ENCODE measurements at regions not wholly inside any gene's neighbourhood (a gene's known extent, or its start where the extent isn't known, plus 50 kb on each side); places are given as distances from the start of the nearest gene placed in this dataset.
"Not testable (repeated sequence)": the region's sequence is repeated elsewhere in the genome, so short reads cannot be mapped to it uniquely, and the experiment has no call there.

- no peak for DNase-seq (ENCODE audit: low read depth, low spot score)
- in situ Hi-C loops (cut with HindIII; ENCODE audit: low pct_unique_long_range_greater_than_20kb, low sequenced_read_pairs): no loop called here
Observed at GRCh38 chr4:183807420-183808096, 97.5 kb upstream of the STOX2 start.

GRCh38 chr4:183808097-183808456 is 97.0 kb upstream of the STOX2 start:
- in situ Hi-C loops (cut with HindIII; ENCODE audit: low pct_unique_long_range_greater_than_20kb, low sequenced_read_pairs): no loop called here
- DNase-seq (ENCODE audit: low read depth, low spot score): no peak

- peak; percentile 26 for DNase-seq (ENCODE audit: low read depth, low spot score)
- in situ Hi-C loops (cut with HindIII; ENCODE audit: low pct_unique_long_range_greater_than_20kb, low sequenced_read_pairs): no loop called here
Observed at GRCh38 chr4:183812567-183812966, 92.5 kb upstream of the STOX2 start.

DNA sequence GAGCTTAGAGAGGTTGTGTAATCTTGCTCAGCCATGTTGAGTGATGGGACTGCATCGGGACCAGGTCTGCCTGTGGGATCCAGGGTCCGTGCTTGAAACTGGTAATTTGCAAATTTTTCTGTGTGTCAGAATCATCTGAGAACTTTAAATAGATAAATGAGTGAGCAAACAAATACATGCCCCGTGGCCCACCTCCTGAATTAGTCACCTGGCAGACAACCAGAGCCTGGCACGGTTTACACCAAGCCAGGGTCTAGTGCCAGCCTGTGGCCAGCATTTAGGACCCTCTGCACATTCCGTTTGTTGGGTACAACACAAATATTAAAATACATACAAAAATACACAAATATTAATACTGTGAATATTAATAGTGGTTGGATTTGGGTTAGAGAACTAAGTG is 90.6 kb upstream of the STOX2 start:
- no peak for DNase-seq (ENCODE audit: low read depth, low spot score)
- in situ Hi-C loops (cut with HindIII; ENCODE audit: low pct_unique_long_range_greater_than_20kb, low sequenced_read_pairs): no loop called here

DNA sequence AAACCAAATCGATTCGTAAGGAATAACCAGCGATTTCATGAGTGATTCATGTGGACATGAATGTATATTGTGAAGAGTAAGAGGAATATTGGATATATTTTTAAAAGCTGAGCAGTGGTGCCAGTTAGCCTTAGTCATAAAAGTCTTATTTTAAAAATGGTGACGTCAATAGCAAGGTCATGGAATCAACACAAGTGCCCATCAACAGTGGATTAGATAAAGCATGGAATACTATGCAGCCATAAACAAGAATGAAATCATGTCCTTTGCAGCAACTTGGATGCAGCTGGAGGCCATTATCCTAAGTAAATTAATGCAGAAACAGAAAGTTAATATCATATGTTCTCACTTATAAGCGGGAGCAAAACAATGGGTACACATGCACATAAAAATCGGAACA is 89.0 kb upstream of the STOX2 start:
- DNase-seq (ENCODE audit: low read depth, low spot score): no peak
- in situ Hi-C loops (cut with HindIII; ENCODE audit: low pct_unique_long_range_greater_than_20kb, low sequenced_read_pairs): no loop called here

DNA sequence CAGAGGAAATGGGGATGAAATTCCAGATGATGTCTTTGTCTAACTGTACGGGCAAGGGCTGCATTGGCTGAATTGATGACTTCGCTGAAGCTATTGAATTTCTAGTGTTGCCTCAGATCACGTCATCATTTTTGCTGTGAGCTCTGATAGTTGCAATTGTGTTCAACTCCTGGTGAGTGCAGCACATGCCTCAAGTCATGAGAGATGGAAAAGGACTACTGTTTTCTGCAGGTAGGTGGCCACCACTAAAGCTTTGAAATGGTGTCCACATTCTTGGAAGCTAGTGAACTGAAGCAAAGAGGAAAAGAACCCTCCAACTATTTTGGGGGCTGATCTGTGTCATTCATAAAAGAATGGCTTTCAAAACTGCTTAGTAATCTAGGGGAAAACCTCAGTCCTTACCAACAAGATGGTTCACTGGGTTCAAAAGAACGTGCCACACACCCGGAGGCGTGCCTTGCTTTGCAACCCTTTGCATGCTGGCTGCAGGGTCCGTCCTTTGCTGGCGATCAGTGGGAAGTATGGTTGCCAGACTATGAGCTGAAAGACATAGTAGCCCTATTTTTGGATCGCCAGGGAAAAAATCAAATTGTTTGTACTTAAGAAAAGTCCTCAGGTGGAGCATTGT is 88.1 kb upstream of the STOX2 start:
- DNase-seq (ENCODE audit: low read depth, low spot score): no peak
- in situ Hi-C loops (cut with HindIII; ENCODE audit: low pct_unique_long_range_greater_than_20kb, low sequenced_read_pairs): no loop called here

- in situ Hi-C loops (cut with HindIII; ENCODE audit: low pct_unique_long_range_greater_than_20kb, low sequenced_read_pairs); DNase-seq (ENCODE audit: low read depth, low spot score): not testable (repeated sequence)
Observed at GRCh38 chr4:183818591-183818990, 86.5 kb upstream of the STOX2 start.

GRCh38 chr4:183821076-183821853 is 83.8 kb upstream of the STOX2 start:
- DNase-seq (ENCODE audit: low read depth, low spot score): no peak
- in situ Hi-C loops (cut with HindIII; ENCODE audit: low pct_unique_long_range_greater_than_20kb, low sequenced_read_pairs): no loop called here

GRCh38 chr4:183823434-183823833 is 81.7 kb upstream of the STOX2 start:
- DNase-seq (ENCODE audit: low read depth, low spot score): no peak
- in situ Hi-C loops (cut with HindIII; ENCODE audit: low pct_unique_long_range_greater_than_20kb, low sequenced_read_pairs): no loop called here

GRCh38 chr4:183825346-183825745 is 79.8 kb upstream of the STOX2 start:
- no peak for DNase-seq (ENCODE audit: low read depth, low spot score)
- in situ Hi-C loops (cut with HindIII; ENCODE audit: low pct_unique_long_range_greater_than_20kb, low sequenced_read_pairs): no loop called here

- in situ Hi-C loops (cut with HindIII; ENCODE audit: low pct_unique_long_range_greater_than_20kb, low sequenced_read_pairs): no loop called here
- no peak for DNase-seq (ENCODE audit: low read depth, low spot score)
Observed at GRCh38 chr4:183826461-183826860, 78.6 kb upstream of the STOX2 start.

DNA sequence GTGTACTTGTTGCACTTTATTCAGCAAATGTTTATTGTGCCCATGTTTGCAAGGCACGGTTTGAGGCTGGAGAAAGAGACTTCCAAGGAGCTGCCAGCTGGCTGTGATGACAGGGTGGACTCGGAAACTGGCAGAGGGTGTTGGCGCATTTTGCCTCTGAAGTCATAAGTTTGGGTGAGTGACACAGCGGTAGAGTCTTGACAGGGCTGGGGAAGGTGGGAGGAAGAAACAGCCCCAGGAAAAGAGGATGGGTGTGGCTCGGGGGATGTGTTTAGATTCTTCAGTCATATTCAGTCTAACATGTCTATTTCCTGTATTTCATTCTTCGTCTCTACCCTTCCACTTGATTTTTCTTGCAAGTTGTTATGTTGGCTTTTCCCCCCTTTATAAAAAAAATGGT is 77.0 kb upstream of the STOX2 start:
- no peak for DNase-seq (ENCODE audit: low read depth, low spot score)
- in situ Hi-C loops (cut with HindIII; ENCODE audit: low pct_unique_long_range_greater_than_20kb, low sequenced_read_pairs): no loop called here

- DNase-seq (ENCODE audit: low read depth, low spot score): no peak
- in situ Hi-C loops (cut with HindIII; ENCODE audit: low pct_unique_long_range_greater_than_20kb, low sequenced_read_pairs): no loop called here
Observed at GRCh38 chr4:183828839-183829238, 76.3 kb upstream of the STOX2 start.

GRCh38 chr4:183830438-183830985 is 74.6 kb upstream of the STOX2 start:
- in situ Hi-C loops (cut with HindIII; ENCODE audit: low pct_unique_long_range_greater_than_20kb, low sequenced_read_pairs): no loop called here
- DNase-seq (ENCODE audit: low read depth, low spot score): peak; percentile 72

DNA sequence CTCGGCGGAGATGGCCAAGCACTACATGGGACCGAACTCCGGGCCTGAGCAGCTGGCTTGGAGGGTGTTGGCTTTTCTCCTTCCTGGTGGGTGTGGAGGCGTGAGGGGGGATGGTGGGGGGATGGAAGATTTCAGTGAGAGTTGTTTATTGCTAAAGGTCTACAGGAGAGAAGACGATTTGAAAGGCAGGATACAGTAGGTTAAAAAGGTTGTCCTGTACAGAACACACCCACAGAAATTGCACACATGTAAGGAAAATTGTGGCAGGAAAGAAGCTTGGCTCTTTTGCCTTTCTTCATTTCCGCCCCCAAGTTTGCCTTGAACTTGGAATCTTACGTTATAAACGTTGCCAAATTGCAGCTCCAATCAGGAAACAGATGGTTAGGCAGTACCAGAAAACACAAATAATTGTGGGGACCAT is 74.1 kb upstream of the STOX2 start:
- no peak for DNase-seq (ENCODE audit: low read depth, low spot score)
- in situ Hi-C loops (cut with HindIII; ENCODE audit: low pct_unique_long_range_greater_than_20kb, low sequenced_read_pairs): no loop called here

DNA sequence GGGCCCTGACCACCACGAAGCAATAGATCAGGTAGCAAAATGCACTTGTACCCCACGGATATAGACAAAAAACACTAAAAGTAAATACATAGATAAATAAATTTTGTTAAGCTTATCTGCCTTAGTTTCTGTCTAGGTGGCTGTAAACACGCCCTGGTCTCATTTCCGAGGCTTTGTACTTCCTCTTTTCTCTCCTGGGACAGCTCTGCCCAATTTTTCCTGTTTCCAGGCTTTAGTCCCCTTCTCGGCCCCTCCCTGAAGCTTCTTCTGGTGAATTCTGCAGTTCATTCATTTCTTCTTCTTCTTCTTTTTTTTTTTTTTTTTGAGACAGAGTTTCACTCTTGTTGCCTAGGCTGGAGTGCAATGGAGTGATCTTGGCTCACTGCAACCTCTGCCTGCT is 73.4 kb upstream of the STOX2 start:
- in situ Hi-C loops (cut with HindIII; ENCODE audit: low pct_unique_long_range_greater_than_20kb, low sequenced_read_pairs): no loop called here
- DNase-seq (ENCODE audit: low read depth, low spot score): no peak

DNA sequence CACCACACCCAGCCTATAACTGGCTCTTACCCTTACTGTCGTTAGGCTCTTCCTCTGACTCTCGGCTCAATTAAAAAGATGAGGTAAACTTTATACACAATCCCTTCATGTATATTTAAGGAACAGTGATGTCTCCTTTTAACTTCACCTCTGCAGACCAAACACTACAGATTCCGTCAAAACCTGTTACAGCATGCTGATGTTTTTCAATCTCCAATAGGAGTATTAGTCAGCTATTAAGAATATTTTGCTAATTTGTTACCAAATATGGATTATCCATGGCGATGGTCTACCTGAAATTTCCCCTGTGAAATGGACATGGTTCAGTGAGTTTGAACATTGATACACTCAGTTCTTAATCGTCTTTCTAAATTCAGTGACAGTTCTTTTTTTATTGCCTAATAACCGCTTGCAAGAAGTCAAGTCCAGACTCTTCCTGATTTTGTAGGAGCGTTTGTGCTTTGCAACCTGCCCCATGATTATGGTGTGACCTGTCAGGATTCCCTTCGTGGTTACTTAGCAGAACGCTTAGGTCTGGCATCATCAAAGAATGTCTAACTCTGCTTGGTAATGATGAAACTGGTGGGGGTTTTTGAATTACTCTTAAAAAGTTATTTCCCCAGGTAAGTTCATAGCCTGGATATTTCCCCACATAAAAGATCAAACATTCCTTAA is 72.2 kb upstream of the STOX2 start:
- DNase-seq (ENCODE audit: low read depth, low spot score): no peak
- in situ Hi-C loops (cut with HindIII; ENCODE audit: low pct_unique_long_range_greater_than_20kb, low sequenced_read_pairs): no loop called here

DNA sequence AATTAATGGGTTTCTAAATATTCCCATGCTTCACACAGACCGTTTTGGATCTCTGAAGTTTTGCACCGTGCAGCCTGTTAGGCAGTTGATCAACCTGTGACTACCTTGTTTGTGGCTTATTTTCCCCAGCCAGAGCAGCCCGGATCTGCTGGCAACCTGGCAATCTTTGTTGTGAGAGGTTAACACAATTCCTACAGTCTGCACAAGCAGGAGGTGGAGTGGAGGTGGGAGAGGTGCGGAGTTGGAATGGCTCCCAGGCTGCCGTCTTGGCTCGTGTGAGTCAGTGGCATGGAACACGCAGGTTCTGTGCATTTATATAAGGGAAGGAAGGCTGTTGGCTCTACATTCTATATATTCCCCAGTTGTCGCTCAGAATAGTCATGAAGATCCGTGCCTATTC is 70.9 kb upstream of the STOX2 start:
- DNase-seq (ENCODE audit: low read depth, low spot score): no peak
- in situ Hi-C loops (cut with HindIII; ENCODE audit: low pct_unique_long_range_greater_than_20kb, low sequenced_read_pairs): no loop called here
